ENCODE measurements at regions not wholly inside any gene's neighbourhood (a gene's known extent, or its start where the extent isn't known, plus 50 kb on each side); places are given as distances from the start of the nearest gene placed in this dataset.

DNA sequence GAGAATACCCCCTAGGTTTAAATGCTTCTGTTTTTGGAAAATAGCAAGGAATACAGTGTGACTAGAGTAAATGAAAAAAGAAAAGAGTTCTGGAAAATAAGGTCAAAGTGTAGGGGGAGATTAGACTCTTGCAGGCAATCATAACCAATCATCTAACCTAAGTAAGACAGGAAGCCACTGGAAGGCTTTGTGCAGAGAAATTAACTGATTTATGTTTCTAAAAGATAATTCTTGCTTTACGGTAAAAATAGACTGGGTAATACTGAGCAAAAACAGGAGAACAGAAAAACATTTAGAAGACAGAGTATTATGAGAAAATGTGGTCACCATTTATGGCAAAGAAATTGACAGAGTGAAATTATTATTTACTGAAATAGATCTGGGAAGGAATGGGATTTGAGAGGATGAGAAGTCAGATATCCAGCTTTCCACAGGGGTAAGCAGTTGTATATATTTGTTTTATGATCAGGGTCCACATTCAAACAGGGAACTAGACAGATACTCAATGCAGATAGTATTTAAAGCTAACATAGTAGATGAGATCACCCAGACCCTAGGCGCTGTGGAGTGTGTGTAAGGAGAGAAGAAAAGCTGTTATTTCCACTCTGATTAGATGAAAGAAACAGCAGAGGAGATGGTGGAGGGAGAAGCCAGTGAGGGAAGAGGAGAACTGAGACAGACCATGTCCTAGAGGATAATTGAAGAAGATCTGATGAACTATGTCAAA, 1225.3 kb downstream of the CDH11 start:
- TF ChIP-seq SIN3A (IDR thresholded peaks at IDR 0.05; ENCODE audit: borderline replicate concordance, insufficient read depth, low read length) (no peak), TAF1 (IDR thresholded peaks at IDR 0.05; ENCODE audit: borderline replicate concordance, insufficient read depth, low read length) (no peak), POLR2AphosphoS5 (IDR thresholded peaks at IDR 0.05; ENCODE audit: low read depth, low read length) (no peak), FOXP2 (optimal IDR thresholded peaks at IDR 0.05; ENCODE audit: borderline replicate concordance, extremely low read depth, extremely low read length, insufficient read depth) (no peak)
- TF ChIP-seq, protein P1, sequence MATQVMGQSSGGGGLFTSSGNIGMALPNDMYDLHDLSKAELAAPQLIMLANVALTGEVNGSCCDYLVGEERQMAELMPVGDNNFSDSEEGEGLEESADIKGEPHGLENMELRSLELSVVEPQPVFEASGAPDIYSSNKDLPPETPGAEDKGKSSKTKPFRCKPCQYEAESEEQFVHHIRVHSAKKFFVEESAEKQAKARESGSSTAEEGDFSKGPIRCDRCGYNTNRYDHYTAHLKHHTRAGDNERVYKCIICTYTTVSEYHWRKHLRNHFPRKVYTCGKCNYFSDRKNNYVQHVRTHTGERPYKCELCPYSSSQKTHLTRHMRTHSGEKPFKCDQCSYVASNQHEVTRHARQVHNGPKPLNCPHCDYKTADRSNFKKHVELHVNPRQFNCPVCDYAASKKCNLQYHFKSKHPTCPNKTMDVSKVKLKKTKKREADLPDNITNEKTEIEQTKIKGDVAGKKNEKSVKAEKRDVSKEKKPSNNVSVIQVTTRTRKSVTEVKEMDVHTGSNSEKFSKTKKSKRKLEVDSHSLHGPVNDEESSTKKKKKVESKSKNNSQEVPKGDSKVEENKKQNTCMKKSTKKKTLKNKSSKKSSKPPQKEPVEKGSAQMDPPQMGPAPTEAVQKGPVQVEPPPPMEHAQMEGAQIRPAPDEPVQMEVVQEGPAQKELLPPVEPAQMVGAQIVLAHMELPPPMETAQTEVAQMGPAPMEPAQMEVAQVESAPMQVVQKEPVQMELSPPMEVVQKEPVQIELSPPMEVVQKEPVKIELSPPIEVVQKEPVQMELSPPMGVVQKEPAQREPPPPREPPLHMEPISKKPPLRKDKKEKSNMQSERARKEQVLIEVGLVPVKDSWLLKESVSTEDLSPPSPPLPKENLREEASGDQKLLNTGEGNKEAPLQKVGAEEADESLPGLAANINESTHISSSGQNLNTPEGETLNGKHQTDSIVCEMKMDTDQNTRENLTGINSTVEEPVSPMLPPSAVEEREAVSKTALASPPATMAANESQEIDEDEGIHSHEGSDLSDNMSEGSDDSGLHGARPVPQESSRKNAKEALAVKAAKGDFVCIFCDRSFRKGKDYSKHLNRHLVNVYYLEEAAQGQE (IDR thresholded peaks at IDR 0.05; ENCODE audit: insufficient read depth in 1 of 2, low read depth in 2 of 2, low read length in 2 of 2), result no peak

DNA sequence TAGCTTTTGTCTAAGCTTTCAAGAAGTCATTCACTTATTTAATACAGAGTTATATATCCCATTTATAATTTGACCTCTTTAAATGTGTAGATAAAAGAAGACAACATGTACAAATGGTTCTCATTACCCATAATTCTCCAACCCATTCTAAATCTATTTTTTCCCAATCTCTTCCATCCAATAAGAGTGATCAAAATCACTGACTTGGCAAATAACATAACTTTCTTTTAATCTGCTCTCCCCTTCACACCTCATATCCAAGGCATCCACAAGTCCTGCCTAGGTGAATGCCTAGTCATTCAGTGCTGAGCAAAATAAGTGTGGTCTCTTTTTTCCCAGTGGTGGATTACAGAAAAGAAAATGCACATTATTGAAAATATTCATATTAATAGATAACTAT, 1231.1 kb downstream of the CDH11 start:
- no peak for TF ChIP-seq SIN3A (IDR thresholded peaks at IDR 0.05; ENCODE audit: borderline replicate concordance, insufficient read depth, low read length)
- TF ChIP-seq FOXP2 (optimal IDR thresholded peaks at IDR 0.05; ENCODE audit: borderline replicate concordance, extremely low read depth, extremely low read length, insufficient read depth), result no peak
- TF ChIP-seq, protein P1 (IDR thresholded peaks at IDR 0.05; ENCODE audit: insufficient read depth in 1 of 2, low read depth in 2 of 2, low read length in 2 of 2), result no peak
- no peak for TF ChIP-seq POLR2AphosphoS5 (IDR thresholded peaks at IDR 0.05; ENCODE audit: low read depth, low read length)
- TF ChIP-seq TAF1 (IDR thresholded peaks at IDR 0.05; ENCODE audit: borderline replicate concordance, insufficient read depth, low read length), result no peak

GRCh38 chr16:63890081-63890480, 1231.8 kb downstream of the CDH11 start:
- TF ChIP-seq, protein P1 (IDR thresholded peaks at IDR 0.05; ENCODE audit: insufficient read depth in 1 of 2, low read depth in 2 of 2, low read length in 2 of 2), result no peak
- TF ChIP-seq SIN3A (IDR thresholded peaks at IDR 0.05; ENCODE audit: borderline replicate concordance, insufficient read depth, low read length) (no peak), POLR2AphosphoS5 (IDR thresholded peaks at IDR 0.05; ENCODE audit: low read depth, low read length) (no peak), TAF1 (IDR thresholded peaks at IDR 0.05; ENCODE audit: borderline replicate concordance, insufficient read depth, low read length) (no peak), FOXP2 (optimal IDR thresholded peaks at IDR 0.05; ENCODE audit: borderline replicate concordance, extremely low read depth, extremely low read length, insufficient read depth) (no peak)

DNA sequence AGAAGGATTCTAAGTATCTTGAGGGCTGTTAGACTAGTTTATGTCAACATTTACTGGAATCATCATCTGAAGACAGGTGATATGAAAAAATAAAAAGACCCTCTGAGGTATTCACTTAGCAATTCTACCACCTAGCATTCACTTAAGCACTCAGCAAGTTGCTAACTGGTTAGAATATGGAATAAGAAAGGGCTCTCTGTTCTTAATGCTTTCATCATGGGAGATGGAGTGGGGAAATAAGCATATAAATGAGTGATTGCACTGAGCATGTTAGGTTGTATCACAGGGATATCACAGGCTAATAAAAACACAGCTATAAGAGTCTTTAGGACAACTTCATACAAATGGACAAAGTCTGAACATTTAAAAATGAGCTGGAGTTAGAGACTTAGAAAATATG, 1238.8 kb downstream of the CDH11 start:
- no peak for TF ChIP-seq SIN3A (IDR thresholded peaks at IDR 0.05; ENCODE audit: borderline replicate concordance, insufficient read depth, low read length)
- no peak for TF ChIP-seq TAF1 (IDR thresholded peaks at IDR 0.05; ENCODE audit: borderline replicate concordance, insufficient read depth, low read length)
- no peak for TF ChIP-seq POLR2AphosphoS5 (IDR thresholded peaks at IDR 0.05; ENCODE audit: low read depth, low read length)
- TF ChIP-seq FOXP2 (optimal IDR thresholded peaks at IDR 0.05; ENCODE audit: borderline replicate concordance, extremely low read depth, extremely low read length, insufficient read depth), result no peak
- TF ChIP-seq, protein P1 (IDR thresholded peaks at IDR 0.05; ENCODE audit: insufficient read depth in 1 of 2, low read depth in 2 of 2, low read length in 2 of 2), result no peak

Data from PFSK-1 (cell line).